C1 segment of cervical spinal cord (tissue), 14 donors: ENCODE measurements at regions not wholly inside any gene's neighbourhood (a gene's known extent, or its start where the extent isn't known, plus 50 kb on each side); places are given as distances from the start of the nearest gene placed in this dataset.

ENCODE experiments used
- DNase-seq, 14 donors: peaks; one replicate each; lab custom pipeline; 2025; lab: John Stamatoyannopoulos, UW

- DNase-seq = no peak
Observed at GRCh38 chr20:40591119-40591518, 97.9 kb downstream of the MAFB start.

DNA sequence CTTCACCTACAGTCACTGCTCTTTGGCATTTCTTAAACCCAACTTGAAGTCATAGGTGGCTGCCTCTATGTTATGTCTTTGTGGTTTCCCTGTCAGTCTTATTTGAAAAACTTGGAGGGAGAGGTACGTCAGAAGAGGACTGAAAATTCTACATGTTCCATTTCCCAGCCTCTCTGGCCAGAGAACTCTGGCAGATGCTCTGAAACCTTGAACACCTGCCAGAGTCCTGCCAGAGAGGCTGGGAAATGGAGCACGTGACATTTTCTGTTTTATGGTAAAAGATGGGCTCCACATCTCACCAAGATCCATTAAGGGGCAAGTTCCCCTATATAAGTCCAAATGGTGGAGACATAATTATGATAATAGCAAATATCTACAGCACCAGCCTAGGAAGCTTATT, 99.5 kb downstream of the MAFB start:
- no peak for DNase-seq

DNA sequence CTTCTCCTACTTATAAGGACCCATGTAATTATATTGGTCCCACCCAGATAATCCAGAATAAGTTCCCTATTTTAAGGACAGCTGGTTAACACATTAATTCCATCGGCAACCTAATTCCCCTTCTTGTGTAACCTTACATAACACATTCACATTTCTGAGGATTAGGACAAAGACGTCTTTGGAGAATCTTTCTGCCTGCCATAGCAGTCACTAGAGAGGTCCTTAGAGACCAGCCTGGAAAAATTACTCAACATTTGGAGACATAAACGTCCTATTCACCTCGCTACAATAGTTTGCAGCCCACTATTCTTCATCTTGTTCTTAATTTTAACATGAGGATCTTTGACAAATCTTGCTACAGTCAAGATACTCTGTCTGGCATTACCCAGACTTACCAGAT, 100.1 kb downstream of the MAFB start:
- DNase-seq = no peak

GRCh38 chr20:40587038-40587437, 102.0 kb downstream of the MAFB start:
- DNase-seq = no peak

DNA sequence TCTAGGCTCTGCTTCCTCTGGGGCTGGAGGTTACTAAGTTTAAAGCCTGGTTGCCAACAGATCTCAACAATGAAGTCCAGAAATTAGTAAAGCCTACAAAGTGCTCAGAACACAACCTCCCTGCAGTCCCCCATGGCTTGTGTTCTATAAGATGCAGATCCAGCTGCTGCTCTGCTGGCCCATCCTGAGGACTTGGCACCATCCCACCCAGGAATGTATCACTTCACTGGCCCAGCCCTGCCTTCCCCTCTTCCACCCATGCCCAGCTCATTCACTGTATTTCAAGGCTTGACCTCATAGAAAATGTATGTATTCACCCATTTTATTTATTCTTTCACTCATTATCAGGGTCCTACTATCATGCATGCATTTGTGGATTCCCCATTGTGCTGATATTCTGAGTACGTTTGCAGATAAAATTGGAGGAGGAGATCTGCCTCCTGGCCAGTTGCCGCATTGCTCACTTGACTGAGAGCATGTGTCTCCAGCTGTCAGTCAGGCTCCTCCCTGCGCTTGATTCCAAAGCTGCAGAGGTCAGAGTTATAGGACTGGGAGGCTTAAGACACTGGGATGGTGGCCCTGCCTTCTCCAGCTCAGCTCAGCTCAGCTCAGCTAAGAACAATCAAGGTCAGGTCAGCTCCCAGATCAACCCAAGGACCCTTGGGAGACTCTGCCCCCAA, 104.8 kb downstream of the MAFB start:
- DNase-seq = no peak

GRCh38 chr20:40583636-40584035, 105.4 kb downstream of the MAFB start:
- no peak for DNase-seq

- peak in 7 of 14 donors; percentile 7 to 49 (median 29) for DNase-seq
Observed at GRCh38 chr20:40583205-40583604, 105.8 kb downstream of the MAFB start.

GRCh38 chr20:40582531-40582930, 106.5 kb downstream of the MAFB start:
- no peak for DNase-seq

DNA sequence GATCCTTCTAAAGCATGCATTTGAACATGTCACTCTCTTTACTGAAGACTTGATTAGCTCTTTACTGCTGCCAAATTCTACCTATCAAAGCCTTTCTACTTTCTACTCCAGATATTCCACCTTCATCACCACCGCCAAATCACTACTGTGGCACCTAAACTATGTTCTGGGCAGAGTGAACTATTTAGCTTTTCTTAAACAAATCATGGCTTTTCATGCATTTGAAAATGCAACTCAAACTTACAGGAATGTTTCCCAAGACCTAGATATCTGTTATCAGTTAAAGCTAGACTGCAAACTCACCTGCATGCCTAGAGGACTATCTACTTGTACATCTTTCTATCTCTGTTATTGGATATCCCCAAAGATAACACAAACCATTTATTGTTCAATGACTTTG, 109.3 kb downstream of the MAFB start:
- no peak for DNase-seq

DNA sequence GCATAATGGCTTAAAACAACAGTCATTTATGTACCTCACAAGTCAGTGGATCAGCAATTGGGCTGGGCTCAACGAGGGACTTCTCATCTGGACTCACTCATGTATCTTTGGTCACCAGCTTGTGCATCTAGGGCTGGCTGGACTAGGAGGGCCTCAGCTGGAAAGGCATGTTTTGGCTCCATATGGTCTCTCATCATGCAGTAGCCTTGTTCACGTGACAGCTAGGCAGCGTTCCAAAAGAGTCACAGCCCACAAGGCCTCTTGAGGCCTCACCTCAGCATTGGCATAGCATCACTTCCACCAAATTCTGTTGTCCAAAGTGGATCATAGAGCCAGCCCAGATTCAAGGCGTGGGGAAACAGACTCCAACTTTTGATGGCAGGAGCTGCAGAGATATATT, 110.1 kb downstream of the MAFB start:
- DNase-seq = no peak

GRCh38 chr20:40575851-40576250, 113.2 kb downstream of the MAFB start:
- no peak for DNase-seq

GRCh38 chr20:40572251-40572650, 116.8 kb downstream of the MAFB start:
- no peak for DNase-seq

- DNase-seq = peak in 5 of 14 donors; percentile 5 to 26 (median 21)
Observed at GRCh38 chr20:40571639-40572038, 117.4 kb downstream of the MAFB start.

GRCh38 chr20:40568200-40568599, 120.8 kb downstream of the MAFB start:
- DNase-seq = no peak

GRCh38 chr20:40565682-40566040, 123.4 kb downstream of the MAFB start:
- DNase-seq = no peak

- peak in 1 of 14 donors; percentile 4 for DNase-seq
Observed at GRCh38 chr20:40565001-40565681, 123.9 kb downstream of the MAFB start.

- DNase-seq = no peak
Observed at GRCh38 chr20:40563296-40563950, 125.6 kb downstream of the MAFB start.

GRCh38 chr20:40562031-40562430, 127.0 kb downstream of the MAFB start:
- DNase-seq = peak in 6 of 14 donors; percentile 4 to 62 (median 8)

DNA sequence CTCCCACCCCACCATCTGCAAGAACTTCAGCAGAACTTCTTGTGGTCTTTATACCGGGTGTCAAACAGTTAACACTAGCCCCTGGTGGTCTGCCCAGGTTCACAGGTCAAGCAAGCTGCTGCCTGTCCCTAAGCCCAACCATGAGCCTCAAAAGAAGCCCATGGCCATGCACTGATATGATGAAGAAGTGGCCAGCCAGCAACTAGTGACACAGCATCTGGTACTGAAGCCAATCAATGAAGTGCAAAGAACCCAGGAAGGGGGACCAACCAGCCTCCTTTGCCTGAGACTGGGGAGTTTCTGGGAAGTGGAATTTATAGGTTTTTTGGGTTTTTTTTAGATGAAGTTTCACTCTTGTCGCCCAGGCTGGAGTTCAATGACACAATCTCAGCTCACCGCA, 127.8 kb downstream of the MAFB start:
- DNase-seq = no peak

DNA sequence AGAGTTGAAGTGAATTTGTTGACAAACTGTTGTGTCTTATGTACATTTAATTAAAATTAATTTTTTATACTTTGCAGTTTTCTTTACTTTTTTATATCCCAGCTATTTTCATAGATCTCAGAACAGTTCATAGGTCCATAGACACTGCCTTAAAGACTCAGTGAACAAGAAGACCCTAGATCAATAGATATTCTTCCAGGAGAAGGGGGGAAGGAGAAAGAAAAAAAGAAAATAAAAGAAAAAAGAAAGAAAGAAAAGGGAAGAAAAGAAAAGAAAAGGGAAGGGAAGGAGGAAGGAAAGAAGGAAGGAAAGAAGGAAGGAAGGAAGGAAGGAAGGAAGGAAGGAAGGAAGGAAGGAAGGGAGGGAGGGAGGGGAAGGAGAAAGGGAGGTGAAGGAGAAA, 130.8 kb downstream of the MAFB start:
- no peak for DNase-seq

DNA sequence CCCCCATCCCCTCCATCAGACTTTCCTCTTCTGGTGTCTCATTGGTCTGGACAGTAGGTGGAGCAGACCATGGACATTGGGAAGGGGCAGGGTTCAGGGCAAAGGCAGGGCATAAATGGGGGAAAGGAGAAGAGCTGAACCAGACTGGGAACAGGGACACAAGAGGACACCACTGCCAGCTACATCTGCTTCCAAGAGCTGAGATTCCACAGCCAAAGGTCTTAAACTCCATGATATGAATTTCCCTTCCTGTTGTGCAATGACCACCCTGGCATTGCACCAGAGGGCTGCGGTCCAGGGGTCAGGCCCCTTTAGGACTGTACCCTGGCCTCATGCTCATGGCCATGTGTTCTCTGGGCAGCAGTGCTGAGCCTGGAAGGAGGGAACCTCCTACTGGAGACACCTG, 137.9 kb downstream of the MAFB start:
- DNase-seq = no peak

- DNase-seq = no peak
Observed at GRCh38 chr20:40547483-40548091, 141.4 kb downstream of the MAFB start.

DNA sequence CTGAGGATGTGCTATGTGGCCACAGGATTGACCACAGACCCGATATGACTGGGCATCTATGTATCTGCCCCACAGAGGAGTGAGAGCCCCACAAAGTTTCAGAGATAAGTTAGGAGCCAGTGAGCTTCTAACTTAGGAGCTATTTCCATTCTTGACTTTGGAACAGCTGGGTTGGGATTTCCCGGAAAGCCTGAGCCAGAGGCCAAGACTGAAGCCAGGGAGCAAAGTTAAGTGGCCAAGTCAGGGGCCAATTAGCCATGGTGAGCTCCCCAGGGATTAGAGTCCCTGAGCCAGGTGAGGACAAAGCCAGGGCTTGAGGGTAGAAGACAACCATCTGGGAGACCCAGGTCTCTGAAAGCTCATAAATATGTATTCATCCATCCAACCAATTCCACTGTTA, 143.6 kb downstream of the MAFB start:
- no peak for DNase-seq
